ENCODE measurements at regions not wholly inside any gene's neighbourhood (a gene's known extent, or its start where the extent isn't known, plus 50 kb on each side); places are given as distances from the start of the nearest gene placed in this dataset.
"Not testable (repeated sequence)": the region's sequence is repeated elsewhere in the genome, so short reads cannot be mapped to it uniquely, and the experiment has no call there.

DNA sequence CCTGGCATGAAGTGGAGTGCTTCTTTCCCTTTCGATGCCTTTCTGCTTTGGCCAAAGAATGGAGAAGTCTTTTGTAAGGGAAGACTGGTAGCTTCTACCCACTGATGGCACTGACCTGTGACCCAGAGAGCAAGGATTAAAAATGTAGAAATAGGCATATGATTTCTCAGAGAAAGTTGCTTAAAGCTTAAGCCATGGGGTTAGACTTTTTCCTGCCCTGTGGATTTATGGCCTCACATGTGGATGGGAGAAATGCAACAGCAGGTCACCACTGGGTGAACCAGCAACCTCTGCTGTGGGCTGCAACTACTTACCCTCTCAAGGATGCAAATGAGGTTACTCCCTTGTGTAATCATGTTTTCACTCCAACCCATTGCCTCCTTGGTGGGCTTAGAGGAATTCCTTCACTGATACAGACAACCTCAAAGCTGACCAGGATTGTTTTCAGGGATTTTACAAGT is 86.7 kb upstream of the CDC42EP3 start:
- intact Hi-C loops (cut with micrococcal nuclease) = not testable (repeated sequence)

DNA sequence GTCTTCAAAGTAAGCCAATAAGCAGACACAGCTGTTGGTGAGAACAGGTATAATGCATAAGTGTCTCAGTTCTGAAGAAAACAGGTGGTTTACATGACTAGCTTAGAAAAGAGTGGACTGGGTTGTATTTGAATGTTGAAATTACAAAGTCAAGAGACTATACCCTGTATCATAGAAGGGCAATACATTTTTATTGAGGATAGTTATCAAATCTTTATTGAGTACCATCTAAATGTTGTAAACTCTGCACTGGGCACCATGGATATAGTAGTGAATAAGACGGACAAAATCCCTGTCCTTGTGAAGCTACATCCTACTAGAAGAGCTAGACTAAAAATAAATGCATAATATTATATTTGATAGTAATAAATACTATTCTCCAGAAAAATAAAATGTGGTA is 88.5 kb upstream of the CDC42EP3 start:
- intact Hi-C loops (cut with micrococcal nuclease) = not testable (repeated sequence)

DNA sequence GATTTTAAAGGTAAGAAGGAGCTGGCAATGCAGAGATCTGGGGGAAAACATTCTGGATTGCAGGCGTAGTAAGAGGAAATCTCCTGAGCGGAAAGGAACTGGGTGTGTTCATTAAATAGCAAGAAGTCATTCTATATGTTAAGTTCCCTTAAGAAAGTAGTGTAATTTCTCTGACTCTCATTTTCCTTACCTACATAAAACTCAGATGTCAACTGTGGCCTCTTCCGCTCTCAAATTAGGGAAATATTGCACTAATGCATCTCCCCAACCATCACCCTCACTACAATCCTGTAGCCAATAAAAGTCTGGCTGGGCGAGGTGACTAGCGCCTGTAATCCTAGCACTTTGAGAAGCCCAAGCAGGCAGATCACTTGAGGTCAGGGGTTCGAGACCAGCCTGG is 89.0 kb upstream of the CDC42EP3 start:
- intact Hi-C loops (cut with micrococcal nuclease) = no loop called here

DNA sequence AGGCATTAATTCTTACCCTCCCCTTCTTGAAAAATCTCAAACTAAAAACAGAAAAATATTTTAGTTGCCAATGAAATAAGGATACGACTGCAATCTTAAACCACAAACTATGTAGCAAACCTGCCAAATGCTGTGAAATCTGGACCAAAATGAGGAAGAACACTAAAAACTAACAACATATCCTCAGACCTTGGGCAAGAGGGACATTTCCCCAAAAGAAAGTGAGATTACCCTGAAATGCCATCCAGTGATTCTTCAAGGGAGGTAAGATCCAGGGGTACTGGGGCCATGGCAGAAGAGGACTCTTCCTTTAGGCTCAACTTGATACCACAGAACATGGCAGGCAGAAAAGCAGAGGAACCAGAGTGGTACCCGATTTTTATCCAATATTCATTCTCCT is 90.8 kb upstream of the CDC42EP3 start:
- intact Hi-C loops (cut with micrococcal nuclease) = not testable (repeated sequence)

DNA sequence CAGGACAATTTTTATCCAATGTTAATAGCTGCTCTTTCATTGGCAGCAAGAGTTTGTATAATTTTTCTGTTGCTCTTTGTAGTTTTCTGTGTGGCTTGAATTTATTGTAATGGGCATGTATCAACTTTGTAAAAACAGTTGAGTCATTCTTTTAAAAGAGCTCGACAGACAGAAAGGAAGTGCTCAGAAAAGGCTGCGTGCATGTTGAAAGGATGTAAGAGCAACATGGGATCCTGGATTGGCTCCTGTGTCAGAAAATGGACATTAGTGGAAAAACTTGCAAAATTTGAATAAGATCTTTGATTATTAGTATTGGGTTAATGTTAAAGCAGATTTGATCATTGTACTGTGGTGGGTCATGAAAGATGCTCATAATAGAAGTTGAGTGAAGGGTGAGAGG is 93.3 kb upstream of the CDC42EP3 start:
- intact Hi-C loops (cut with micrococcal nuclease) = no loop called here

DNA sequence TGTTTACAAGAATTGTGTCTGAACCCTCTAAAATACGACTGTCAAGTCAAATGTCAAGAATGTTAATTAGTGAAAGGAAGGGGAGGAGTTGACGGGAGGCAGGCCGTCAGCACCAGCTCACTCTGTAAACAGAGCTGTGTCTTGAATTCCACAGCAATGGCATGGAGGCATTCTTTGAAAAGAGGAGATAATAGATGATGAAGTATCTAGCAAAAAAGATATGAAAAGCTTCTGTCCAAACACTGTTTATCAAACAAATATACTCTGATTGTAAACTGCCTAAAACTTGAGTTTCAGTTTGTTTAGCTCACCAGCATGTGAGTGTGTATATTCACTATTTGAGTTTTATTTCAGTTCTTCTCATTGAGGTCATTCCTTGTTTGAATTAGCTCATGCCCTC is 94.7 kb upstream of the CDC42EP3 start:
- intact Hi-C loops (cut with micrococcal nuclease) = no loop called here

DNA sequence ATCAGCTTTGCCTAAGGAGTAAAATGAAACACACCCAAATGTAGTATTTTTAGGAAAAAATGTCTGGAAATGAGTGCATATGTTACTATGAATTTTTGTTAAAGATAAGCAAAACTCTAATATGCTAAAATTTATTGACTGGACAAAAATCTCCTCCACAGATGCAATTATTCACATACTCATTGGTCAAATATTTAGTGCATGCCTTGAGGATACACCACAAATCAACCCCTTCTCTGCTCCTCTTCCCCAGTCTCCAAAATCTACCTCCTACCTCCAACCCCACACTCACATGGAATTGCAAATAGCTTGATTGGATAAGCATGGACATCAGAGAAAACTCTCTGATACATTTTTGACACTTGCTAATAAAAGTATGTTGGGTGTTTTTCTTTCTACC is 95.6 kb upstream of the CDC42EP3 start:
- intact Hi-C loops (cut with micrococcal nuclease) = no loop called here

DNA sequence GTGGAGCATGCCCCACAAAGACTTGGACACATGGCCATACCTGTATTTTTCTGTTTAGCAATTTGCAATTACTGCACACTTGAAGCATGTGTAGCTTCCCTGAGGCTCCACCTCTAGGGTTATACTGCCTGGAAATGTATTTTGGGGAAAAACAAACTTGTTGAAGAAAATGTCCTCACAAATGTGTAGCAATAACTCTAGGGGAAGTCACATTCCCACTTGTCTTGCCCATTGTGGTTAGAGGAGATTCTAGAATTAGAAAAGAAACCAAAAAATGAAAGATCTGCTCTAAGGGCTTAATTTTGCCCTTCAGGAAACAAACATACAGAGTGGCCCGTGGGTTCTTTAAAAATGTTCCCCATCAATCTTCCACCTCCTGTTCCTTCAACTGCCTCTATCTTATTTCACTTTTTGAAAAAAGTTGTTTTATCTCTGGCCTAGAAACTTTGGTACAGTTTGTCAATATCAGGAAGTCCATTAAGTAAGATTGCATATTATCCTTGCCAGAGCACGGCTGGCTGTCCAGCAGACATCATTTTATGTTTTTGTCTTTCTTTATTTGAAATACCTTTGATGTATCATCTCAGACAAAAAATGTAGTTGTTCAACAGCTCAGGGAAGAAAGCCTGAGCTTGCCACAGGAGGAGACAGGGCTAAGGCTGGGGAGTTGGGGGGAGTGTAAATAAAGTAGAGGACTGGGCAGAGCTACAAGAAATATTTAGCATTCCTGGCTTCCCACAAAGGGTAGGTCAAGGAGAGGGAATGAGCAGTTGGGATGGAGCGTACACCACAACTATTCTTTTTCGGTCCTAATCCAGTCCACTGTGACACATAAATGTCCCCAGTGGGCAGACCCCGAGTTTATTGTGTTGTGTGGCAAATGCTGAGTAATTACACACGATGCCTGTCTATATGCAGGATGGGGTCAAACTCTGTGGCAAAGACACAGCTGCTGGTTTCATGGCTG is 96.8 kb upstream of the CDC42EP3 start:
- intact Hi-C loops (cut with micrococcal nuclease) = no loop called here

DNA sequence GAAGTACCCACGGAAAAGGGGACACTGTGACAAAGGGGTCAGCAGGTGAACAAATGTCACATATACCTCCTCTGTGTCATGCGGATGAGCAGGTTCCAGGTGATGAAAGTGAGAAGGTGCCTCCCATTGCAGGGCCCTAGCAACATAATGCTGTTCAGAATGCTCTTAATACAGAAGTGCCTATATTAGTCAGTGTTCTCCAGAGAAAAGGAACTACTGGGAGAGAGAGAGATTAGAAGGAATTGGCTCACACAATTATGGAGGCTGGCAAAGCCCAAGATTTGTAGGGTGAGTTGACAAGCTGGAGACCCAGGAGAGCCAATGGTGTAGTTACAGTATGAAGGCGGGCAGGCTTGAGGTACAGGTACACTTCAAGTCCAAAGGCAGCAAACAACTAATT is 98.1 kb upstream of the CDC42EP3 start:
- intact Hi-C loops (cut with micrococcal nuclease) = no loop called here

DNA sequence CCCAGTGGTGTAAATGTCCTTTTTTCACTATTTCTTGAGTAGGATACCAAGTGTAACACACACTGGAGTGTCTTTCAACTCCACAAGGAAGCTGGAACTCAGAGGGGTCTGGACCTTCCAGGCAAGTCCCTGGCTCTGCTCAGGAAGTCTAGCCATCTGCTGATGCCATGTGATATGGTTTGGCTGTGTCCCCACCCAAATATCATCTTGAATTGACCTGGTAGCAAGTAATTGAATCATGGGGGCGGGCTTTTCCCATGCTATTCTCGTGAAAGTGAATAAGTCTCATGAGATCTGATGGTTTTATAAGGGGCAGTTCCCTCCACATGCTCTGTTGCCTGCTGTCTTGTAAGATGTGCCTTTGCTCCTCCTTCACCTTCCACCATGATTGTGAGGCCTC is 99.4 kb upstream of the CDC42EP3 start:
- intact Hi-C loops (cut with micrococcal nuclease) = no loop called here

DNA sequence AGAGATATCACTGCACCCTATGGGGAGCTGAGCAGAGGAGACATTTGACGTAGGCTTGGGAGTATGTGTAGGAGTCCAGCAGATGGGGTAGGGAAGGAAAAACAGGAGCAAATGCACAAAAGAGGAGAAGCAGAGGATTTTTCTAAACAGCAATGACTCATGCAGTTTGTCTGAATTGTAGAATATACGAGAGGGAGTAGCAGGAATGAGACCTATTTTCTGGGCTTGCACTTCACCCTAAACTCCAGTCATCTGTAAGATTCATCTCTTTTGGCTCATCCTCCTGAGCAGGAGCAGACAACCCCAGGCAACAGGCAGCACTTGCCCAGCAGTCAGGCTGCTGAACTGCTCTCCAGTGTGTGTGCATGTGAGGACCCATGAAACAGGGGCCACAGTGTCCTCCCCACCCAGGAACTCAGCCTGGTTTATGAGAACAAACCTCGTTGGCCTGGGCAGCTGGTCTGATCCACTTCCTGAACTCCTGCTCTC is 100.2 kb upstream of the CDC42EP3 start:
- intact Hi-C loops (cut with micrococcal nuclease) = no loop called here

DNA sequence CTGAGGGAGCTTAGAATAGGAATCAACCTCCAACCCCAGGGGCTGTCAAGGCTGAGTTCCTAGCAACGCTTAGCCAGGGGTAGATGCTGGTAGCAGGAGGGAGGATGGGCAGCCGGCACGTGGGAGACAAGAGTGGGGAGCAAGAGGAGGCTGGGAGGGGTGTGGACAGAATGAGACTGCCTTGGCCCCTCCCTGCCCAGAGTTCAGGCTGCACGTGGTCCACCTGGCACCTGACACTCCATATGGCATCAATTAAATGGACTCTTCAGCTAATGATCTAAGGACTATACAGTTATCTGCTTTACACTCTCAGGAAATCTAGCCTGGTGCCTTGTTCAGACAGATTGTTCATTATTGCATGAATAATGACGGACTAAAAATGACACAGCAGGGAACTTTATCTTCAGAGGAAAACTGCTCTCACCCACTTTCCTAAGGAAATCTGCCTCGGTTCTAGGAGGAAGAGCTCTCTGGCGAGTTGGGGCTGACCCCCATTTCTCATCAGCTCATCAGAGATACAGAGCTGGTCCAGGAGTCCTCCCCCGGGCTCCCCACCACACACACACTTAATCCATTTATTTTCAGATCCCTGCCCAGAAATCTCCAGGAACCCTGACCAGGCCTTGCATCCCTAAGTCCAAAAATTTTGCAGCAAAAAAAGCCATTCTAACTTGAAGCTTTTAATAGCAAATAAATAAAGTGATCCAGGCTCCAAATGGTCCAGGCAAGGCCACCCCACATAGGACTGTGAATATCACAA is 102.1 kb upstream of the CDC42EP3 start:
- intact Hi-C loops (cut with micrococcal nuclease) = no loop called here

DNA sequence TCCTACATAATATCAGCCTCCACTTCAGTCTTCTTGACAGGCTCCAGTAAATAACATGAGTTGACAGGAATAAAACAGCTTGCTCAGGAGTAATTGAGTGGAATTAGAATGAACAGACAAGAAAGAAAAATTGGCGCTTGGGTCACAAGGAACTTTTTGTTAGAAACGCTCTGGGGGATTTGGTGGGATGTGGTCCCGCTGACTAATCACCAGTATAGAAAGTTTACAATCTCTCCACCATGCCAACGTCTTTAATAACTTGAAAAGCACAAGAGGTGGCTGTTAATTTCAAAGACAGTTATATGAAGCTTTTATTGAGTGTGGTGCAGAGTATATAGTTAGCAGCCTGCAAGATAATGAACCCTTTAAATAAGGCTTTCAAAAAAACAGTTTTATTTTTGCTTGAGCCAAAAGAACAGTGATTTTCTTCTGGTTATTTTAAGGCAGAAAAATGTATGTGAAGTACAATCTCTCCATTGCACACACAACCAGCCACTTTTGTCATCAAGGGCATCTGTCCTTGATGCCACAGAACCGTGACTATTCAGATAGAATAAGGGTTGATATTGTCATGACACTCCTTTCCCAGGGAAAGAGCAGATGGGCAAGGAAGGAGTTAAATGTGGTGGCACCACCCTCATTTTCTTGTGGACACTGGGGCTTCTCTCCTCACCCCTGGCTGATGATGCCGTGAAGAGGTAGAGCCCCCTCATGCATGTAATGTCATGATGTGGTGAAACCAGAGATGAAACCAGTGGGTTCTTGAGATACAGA is 102.9 kb upstream of the CDC42EP3 start:
- intact Hi-C loops (cut with micrococcal nuclease) = not testable (repeated sequence)

DNA sequence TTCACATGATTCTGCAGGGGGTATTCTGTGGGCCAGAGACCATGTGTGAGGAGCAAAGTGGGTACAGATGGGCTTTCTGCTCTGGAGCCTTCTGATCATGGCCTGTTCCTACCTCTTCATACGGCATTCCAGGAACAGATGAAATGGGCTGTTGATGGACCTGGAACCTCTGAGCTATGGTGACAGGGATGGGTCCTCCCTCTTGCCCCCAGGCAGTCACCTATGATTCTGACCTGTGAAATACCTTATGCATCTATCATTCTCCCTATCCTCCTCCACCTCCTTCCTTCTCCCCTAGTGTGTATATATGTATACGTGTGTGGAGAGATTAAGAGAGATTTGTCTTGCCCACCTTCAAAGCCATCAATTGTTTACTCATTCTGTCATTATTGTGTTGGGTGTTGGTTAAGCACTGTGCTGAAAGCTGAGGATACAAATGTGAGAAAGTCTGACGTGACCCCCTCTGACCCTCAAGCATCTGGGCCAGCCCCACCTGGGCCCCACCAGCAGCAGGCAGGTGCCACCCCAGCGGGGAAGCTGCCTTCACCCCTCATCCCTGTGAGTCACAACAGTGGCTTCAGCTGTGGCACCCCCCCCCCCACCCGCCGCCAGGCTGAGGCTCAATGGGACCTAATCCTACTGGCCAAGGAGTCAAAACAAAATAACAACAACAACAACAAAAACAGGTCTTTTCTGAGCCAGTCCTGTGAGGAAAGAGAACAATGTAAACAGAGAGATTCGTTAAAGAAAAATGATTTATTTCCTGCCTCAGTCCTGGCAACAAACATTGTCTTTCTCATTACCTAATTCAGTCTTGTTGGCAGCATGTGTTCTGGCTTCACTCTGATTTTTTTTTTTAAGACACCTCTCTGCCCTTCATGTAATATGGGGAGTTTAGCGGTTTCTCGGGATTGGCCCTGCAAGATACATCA is 103.8 kb upstream of the CDC42EP3 start:
- intact Hi-C loops (cut with micrococcal nuclease) = no loop called here

DNA sequence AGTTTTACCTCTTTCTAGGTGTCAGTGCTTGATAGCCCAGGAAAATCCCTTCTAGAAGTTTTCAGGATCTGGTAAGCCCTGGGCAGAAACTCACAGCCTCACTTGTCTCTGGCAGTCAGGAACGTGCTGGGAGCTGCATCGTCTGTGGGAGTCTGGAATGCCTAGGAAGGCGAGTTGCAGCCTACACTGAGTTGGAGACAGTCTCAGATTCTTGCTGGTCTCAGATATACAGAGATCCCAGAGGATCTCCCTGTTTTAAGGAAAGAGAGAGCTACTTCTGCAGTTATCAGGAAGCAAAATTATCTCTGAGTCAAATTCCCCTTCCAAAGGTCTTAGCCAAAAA is 104.4 kb upstream of the CDC42EP3 start:
- intact Hi-C loops (cut with micrococcal nuclease) = no loop called here

DNA sequence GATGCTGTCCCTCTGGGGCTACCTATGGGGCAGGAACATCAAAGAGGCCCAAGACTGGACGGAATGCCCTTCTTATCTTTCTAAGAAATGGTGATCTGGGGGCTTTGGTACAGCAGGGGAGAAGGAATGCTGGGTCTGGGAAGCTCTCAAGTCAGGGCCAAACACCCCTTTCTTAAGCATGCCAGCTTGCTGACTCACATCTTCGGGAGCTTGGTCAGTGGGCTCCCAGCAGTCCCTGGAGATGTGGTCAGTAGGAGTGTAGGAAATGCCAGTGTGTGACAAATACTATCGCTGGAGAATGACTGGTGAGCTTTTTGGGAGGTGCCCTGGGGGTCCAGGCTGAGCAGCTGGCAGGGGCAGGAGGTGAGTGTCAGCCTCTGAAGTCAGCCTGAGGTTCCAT is 105.0 kb upstream of the CDC42EP3 start:
- intact Hi-C loops (cut with micrococcal nuclease) = no loop called here

DNA sequence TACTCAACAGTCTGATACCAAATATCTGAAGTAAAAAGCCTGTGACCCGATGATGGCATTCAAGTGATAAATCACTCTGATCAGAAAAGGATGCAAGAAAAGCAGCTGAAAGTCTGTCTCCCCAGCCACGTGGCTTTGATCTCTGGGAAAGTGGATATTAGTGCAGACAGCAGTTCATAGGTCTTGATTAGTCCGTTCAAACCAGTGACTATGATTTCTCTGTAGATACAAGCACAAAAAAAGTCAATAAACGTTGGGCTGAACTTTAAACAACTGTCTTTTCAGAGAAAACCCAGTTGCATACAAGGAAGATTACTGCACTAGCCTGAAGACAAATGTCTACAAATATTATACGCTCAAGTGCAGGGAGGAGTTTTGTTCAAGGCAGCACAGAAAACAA is 107.7 kb upstream of the CDC42EP3 start:
- intact Hi-C loops (cut with micrococcal nuclease) = no loop called here

DNA sequence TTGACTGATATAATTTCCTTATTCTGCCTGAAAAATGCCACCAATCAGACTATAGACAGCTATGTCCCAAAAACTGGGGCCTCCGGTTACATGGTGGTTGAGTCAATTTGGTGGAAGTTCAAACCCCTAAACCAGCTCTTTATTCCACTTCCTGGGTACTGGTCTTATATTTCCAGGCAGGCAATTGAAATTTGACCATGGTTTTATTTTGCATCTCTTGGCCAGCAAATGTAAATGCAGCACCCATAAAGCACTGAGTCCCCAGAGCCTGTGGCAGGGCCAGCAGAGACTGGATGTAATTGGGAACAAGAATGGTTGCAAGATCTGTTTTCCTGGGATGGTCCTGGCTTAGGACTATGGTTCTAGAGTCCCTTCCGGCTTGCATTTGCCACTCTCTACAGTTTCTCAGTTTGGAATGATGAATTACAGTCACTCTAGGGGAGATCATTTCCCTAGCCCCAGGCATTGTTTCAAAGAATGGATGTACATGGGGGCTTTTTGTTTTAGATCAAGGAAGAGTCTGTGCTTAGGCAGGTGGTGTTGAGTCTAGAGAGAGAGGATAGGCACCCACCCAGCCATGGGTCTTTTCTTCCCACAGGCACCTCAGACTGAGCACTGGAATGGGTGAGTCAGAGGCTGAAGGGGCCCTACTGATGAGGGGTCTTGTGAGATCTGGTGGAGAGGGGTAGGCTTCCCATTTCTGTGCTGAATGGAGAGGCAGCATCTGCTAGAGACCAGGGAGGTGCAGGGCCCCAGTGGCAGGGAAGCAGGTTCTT is 108.4 kb upstream of the CDC42EP3 start:
- intact Hi-C loops (cut with micrococcal nuclease) = no loop called here

DNA sequence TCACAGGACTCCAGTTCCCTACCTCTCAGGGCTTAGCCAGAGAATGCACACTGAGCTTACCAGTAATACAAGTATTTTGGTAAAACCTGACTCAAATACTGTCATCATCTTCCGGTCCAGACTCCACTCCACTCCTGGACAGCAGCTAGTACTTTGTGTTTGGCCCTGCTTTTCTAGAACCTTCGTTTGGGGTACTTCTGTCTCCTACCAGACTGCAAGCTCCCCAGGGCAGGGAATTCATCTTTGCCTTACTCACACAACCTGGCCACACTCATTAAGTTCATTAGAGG is 108.9 kb upstream of the CDC42EP3 start:
- intact Hi-C loops (cut with micrococcal nuclease) = no loop called here

DNA sequence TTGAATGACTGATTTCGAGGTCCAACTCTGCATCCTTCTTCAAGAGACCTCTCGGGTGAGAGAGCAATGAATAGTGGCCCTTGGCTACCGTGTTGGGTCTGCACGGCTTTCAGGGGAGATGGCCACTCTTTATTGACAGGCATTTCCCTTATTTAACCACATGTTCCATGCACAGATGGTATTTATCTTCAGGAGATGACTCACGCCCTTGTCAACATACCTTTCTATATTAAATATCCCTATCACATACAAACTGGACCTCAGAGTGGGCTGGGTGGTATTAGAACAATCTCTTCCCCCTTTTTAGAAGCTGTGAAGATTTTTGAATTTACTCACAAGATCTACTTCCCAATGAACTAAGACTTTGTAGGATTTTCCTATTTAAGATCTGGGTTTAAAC is 109.6 kb upstream of the CDC42EP3 start:
- intact Hi-C loops (cut with micrococcal nuclease) = no loop called here

Data from T-helper 2 cell treated with Interferon-gamma antibody and Interleukin-4, amounts not matched to agents 100 ng/mL and 5 ng/mL, for 36 hours (primary cell).